WERI-Rb-1 (cell line): ENCODE measurements at regions not wholly inside any gene's neighbourhood (a gene's known extent, or its start where the extent isn't known, plus 50 kb on each side); places are given as distances from the start of the nearest gene placed in this dataset.
"Not testable (repeated sequence)": the region's sequence is repeated elsewhere in the genome, so short reads cannot be mapped to it uniquely, and the experiment has no call there.

Experiments used
- DNase-seq: peaks from one replicate; pipeline ENCODE4 v3.0.0-alpha.2; 2020
- H3K27ac ChIP-seq: fragments of 250-450 bp; sonication (Bioruptor Pico); 2 replicates; pipeline ENCODE4 v1.5.1; 2020; ENCODE audit warnings: mild to moderate bottlenecking, moderate library complexity
- H3K27me3 ChIP-seq: fragments of 250-450 bp; sonication (Bioruptor Pico); 2 replicates; pipeline ENCODE4 v1.5.1; 2021; ENCODE audit warnings: mild to moderate bottlenecking, low read depth, moderate library complexity; ENCODE audit not compliant: insufficient read depth, severe bottlenecking
- H3K36me3 ChIP-seq: fragments of 250-450 bp; sonication (Bioruptor Pico); 2 replicates; pipeline ENCODE4 v1.5.1; 2020; ENCODE audit warnings: mild to moderate bottlenecking, moderate library complexity
- H3K4me3 ChIP-seq: 2 replicates; pipeline ENCODE4 v1.5.1; 2011; ENCODE audit warnings: low read depth, mild to moderate bottlenecking, control low read depth, low read length
- H3K9me3 ChIP-seq: fragments of 250-450 bp; sonication (Bioruptor Pico); 2 replicates; pipeline ENCODE4 v1.5.1; 2021; ENCODE audit warnings: mild to moderate bottlenecking, moderate library complexity; ENCODE audit not compliant: severe bottlenecking
- CTCF ChIP-seq: IDR thresholded peaks from 2 replicates; pipeline ENCODE4 v1.5.1; 2011; ENCODE audit warnings: low read depth, mild to moderate bottlenecking, control low read depth, inconsistent platforms, low read length

GRCh38 chr15:92725171-92725570 lies 69.6 kb upstream of the FAM174B start:
- no peak for DNase-seq
- Histone ChIP-seq H3K4me3 (no peak overlapping the region), H3K9me3 (peaks cover 4% of the 10 kb centered on the region), H3K27me3 (no peaks in the 10 kb centered on the region), H3K27ac (no peak overlapping the region), H3K36me3 (no peaks in the 10 kb centered on the region)
- TF ChIP-seq CTCF, result no peak

GRCh38 chr15:92728266-92728665 lies 72.7 kb upstream of the FAM174B start:
- no peak for DNase-seq
- no peak for TF ChIP-seq CTCF
- no peak overlapping the region for H3K27ac ChIP-seq

GRCh38 chr15:92733090-92733933 lies 77.7 kb upstream of the FAM174B start:
- H3K27me3 ChIP-seq, result no peaks in the 10 kb centered on the region
- no peak for DNase-seq
- H3K27ac ChIP-seq, result no peak overlapping the region
- peaks cover 2% of the 10 kb centered on the region for H3K9me3 ChIP-seq
- H3K4me3 ChIP-seq, result no peak overlapping the region
- TF ChIP-seq CTCF, result no peak
- no peaks in the 10 kb centered on the region for H3K36me3 ChIP-seq

More at GRCh38 chr15:92728266-92728665, 72.7 kb upstream of the FAM174B start:
- no peaks in the 10 kb centered on the region for H3K27me3 ChIP-seq
- H3K9me3 ChIP-seq, result no peaks in the 10 kb centered on the region
- H3K4me3 ChIP-seq, result no peak overlapping the region
- no peaks in the 10 kb centered on the region for H3K36me3 ChIP-seq

GRCh38 chr15:92733934-92734521 lies 78.5 kb upstream of the FAM174B start:
- no peak overlapping the region for H3K27ac ChIP-seq
- H3K27me3 ChIP-seq, result no peaks in the 10 kb centered on the region
- no peaks in the 10 kb centered on the region for H3K36me3 ChIP-seq
- TF ChIP-seq CTCF, result no peak
- no peak for DNase-seq
- H3K4me3 ChIP-seq, result no peak overlapping the region
- peaks cover 2% of the 10 kb centered on the region for H3K9me3 ChIP-seq

GRCh38 chr15:92739246-92739645 lies 83.7 kb upstream of the FAM174B start:
- not testable (repeated sequence) for H3K27me3 ChIP-seq, H3K9me3 ChIP-seq, H3K27ac ChIP-seq, DNase-seq, H3K4me3 ChIP-seq, H3K36me3 ChIP-seq

- H3K4me3 ChIP-seq, result no peak overlapping the region
- H3K9me3 ChIP-seq, result no peaks in the 10 kb centered on the region
- H3K27me3 ChIP-seq, result no peaks in the 10 kb centered on the region
- no peak for TF ChIP-seq CTCF
- no peak overlapping the region for H3K27ac ChIP-seq
- no peaks in the 10 kb centered on the region for H3K36me3 ChIP-seq
- no peak for DNase-seq
Measured at GRCh38 chr15:92745845-92746271, 90.3 kb upstream of the FAM174B start.
